Neural crest cell (in vitro differentiated cells): ENCODE measurements at regions not wholly inside any gene's neighbourhood (a gene's known extent, or its start where the extent isn't known, plus 50 kb on each side); places are given as distances from the start of the nearest gene placed in this dataset.

Experiments
- DNase-seq: peaks from one replicate; pipeline ENCODE4 v3.0.0; 2021; ENCODE audit warnings: low read depth, mixed read lengths, low spot score
- H3K27ac Mint-ChIP-seq: one replicate; pipeline ENCODE4 v1.8.0; 2021; ENCODE audit warnings: mild to moderate bottlenecking, mixed read lengths; ENCODE audit not compliant: unreplicated experiment
- H3K27me3 Mint-ChIP-seq: 2 replicates; pipeline ENCODE4 v1.8.0; 2021; ENCODE audit warnings: low read depth, mild to moderate bottlenecking, mixed read lengths
- H3K36me3 Mint-ChIP-seq: 2 replicates; pipeline ENCODE4 v1.8.0; 2021; ENCODE audit warnings: low read depth, mild to moderate bottlenecking, mixed read lengths
- H3K4me1 Mint-ChIP-seq: 2 replicates; pipeline ENCODE4 v1.8.0; 2021; ENCODE audit warnings: mixed read lengths
- H3K4me3 Mint-ChIP-seq: one replicate; pipeline ENCODE4 v1.8.0; 2021; ENCODE audit warnings: mild to moderate bottlenecking, mixed read lengths
- H3K9me3 Mint-ChIP-seq: 2 replicates; pipeline ENCODE4 v1.8.0; 2021; ENCODE audit warnings: mixed read lengths
- CTCF ChIP-seq: fragments of 200-600 bp; sonication (generic); conservative IDR thresholded peaks from 2 replicates; pipeline ENCODE4 v1.5.0; 2021; ENCODE audit warnings: antibody characterized with exemption, mild to moderate bottlenecking

GRCh38 chr18:39200153-39200552, 1634.6 kb upstream of the CELF4 start:
- H3K4me3 Mint-ChIP-seq = no peak overlapping the region
- TF ChIP-seq CTCF = no peak
- H3K4me1 Mint-ChIP-seq = no peaks in the 10 kb centered on the region
- H3K36me3 Mint-ChIP-seq = peaks cover 14% of the 10 kb centered on the region
- no peaks in the 10 kb centered on the region for H3K27me3 Mint-ChIP-seq
- no peak overlapping the region for H3K27ac Mint-ChIP-seq
- DNase-seq = no peak
- H3K9me3 Mint-ChIP-seq = peaks cover 5% of the 10 kb centered on the region

- no peaks in the 10 kb centered on the region for H3K4me1 Mint-ChIP-seq
- TF ChIP-seq CTCF = no peak
- H3K27ac Mint-ChIP-seq = no peak overlapping the region
- H3K4me3 Mint-ChIP-seq = no peak overlapping the region
- H3K27me3 Mint-ChIP-seq = no peaks in the 10 kb centered on the region
- peaks cover 14% of the 10 kb centered on the region for H3K36me3 Mint-ChIP-seq
- H3K9me3 Mint-ChIP-seq = peaks cover 5% of the 10 kb centered on the region
- DNase-seq = no peak
Observed at GRCh38 chr18:39199231-39199855, 1633.7 kb upstream of the CELF4 start.

GRCh38 chr18:39198376-39198775, 1632.8 kb upstream of the CELF4 start:
- no peaks in the 10 kb centered on the region for H3K27me3 Mint-ChIP-seq
- H3K27ac Mint-ChIP-seq = no peak overlapping the region
- H3K4me3 Mint-ChIP-seq = no peak overlapping the region
- no peak for DNase-seq
- H3K9me3 Mint-ChIP-seq = peaks cover 5% of the 10 kb centered on the region
- TF ChIP-seq CTCF = no peak
- peaks cover 14% of the 10 kb centered on the region for H3K36me3 Mint-ChIP-seq
- H3K4me1 Mint-ChIP-seq = no peaks in the 10 kb centered on the region

GRCh38 chr18:39191931-39192330, 1626.3 kb upstream of the CELF4 start:
- Mint-ChIP-seq H3K27ac (no peak overlapping the region), H3K27me3 (no peaks in the 10 kb centered on the region), H3K9me3 (no peaks in the 10 kb centered on the region), H3K4me3 (no peak overlapping the region), H3K36me3 (no peaks in the 10 kb centered on the region), H3K4me1 (no peaks in the 10 kb centered on the region)
- DNase-seq = no peak
- no peak for TF ChIP-seq CTCF

GRCh38 chr18:39191058-39191457, 1625.5 kb upstream of the CELF4 start:
- no peak for DNase-seq
- no peaks in the 10 kb centered on the region for H3K27me3 Mint-ChIP-seq
- TF ChIP-seq CTCF = no peak
- H3K9me3 Mint-ChIP-seq = no peaks in the 10 kb centered on the region
- H3K36me3 Mint-ChIP-seq = no peaks in the 10 kb centered on the region
- no peak overlapping the region for H3K4me3 Mint-ChIP-seq
- H3K27ac Mint-ChIP-seq = no peak overlapping the region
- H3K4me1 Mint-ChIP-seq = no peaks in the 10 kb centered on the region
